NCI-H2107 treated with DMSO at 0.1 percent for 48 hours (cell line): ENCODE measurements at regions not wholly inside any gene's neighbourhood (a gene's known extent, or its start where the extent isn't known, plus 50 kb on each side); places are given as distances from the start of the nearest gene placed in this dataset.
"Not testable (repeated sequence)": the region's sequence is repeated elsewhere in the genome, so short reads cannot be mapped to it uniquely, and the experiment has no call there.

Source experiments
- DNase-seq: peaks from one replicate; lab custom pipeline; 2025; ENCODE audit not compliant: unreplicated experiment; lab: John Stamatoyannopoulos, UW

GRCh38 chr1:199089393-199090122 lies 450.7 kb downstream of the PTPRC start:
- DNase-seq = no peak

DNA sequence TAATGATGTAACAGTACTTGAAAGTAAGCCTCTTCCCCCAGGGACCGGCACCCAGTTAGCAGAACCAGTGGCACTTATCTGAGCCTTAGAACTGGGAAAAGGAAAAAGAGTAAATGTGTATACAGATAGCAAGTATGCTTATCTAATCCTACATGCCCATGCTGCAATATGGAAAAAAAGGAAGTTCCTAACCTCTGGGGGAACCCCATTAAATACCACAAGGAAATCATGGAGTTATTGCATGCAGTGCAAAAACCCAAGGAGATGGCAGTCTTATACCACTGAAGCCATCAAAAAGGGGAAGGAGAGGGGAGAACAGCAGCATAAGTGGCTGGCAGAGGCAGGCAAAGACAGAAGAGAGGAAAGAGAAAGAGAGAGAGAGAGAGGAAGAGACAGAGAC lies 456.8 kb downstream of the PTPRC start:
- not testable (repeated sequence) for DNase-seq

GRCh38 chr1:199096591-199096990 lies 457.8 kb downstream of the PTPRC start:
- no peak for DNase-seq

- no peak for DNase-seq
Observed at GRCh38 chr1:199098468-199098867, 459.6 kb downstream of the PTPRC start.

DNA sequence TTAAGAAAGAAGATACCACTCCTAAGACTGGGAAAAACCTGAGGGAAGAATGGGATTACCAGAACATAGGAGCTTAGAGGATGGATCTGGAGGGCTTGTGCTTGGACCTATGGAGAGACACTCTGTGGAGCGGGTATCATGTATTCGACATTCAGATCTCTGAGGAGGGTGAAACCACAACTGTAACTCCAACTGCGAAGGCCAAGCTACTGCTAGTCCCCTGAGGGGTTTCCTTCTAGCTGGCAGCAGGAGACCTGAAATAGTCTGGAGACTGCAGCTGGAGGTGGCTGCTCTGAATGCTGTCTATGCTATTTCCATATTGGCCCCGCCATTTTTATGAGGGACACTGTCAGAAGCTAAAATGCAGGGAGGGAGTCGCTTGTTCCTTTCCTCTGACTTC lies 462.3 kb downstream of the PTPRC start:
- DNase-seq = no peak

DNA sequence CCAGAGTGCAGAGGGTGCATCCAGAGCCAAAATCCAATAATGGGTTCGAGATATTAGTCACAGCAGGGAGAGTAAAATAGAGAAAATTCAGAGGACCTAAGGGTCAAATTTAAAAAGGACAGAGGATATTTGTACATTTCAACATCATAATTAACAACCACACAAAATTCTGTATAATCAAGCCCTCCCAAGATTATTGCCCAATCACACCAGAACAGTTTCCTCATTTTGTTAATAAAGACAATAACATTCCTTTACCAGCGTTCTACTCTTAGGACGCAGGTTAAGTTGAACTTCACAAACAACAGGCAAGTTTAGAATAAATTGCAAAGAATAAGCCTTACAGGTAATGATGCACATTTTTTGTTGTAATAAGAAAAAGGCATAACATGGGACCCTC lies 462.8 kb downstream of the PTPRC start:
- no peak for DNase-seq

DNA sequence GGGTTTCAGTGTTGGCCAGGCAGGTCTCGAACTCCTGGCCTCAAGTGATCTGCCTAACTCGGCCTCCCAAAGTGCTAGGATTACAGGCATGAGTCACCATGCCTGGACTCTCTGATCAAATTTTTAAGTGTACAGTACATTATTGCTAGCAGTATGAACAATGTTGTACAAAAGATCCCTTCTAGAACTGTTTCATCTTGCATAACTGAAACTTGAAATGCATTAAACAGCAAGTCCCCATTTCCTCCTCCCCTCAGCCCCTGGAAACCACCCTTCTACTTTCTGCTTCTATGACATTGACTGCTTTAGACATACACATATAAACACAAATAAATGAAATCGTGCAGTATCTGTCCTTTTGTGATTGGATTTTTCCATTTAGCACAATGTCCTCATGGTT lies 463.4 kb downstream of the PTPRC start:
- DNase-seq = no peak

DNA sequence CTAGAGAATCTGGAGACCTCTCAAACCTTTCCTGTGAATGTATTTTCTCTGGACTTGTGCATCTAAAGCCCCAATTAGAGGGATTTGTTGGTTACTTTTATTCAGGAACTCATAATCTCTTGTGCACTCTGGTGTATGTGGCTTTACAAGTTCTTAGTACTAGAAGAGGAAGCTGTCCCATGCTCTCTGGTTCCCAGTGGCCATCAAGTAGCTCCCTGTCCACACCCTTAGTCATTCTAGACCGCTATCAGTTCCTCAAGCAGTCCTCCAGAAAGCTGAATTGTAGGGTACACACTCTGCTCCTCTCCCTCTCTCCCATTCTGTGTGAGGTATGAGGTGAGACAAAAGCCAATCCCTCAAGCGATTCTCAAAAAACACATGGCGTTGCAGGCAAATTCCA lies 470.3 kb downstream of the PTPRC start:
- DNase-seq = no peak

DNA sequence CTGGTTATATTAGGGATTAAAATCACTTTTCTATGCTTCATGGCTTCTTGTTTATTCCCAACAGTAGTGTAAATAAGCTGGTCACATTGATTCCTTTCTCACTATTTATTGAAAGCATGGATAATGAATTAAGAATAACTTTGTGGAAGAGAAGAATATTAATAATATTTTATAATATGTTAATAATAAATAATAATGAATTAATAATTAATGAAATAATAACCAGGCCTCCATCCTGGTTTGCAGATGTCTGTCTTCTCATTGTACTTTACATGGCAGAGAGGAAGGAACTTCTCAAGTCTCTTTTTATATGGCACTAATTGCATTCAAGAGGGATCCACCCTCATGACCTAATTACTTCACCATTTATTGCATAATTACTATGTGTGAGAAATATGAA lies 473.5 kb downstream of the PTPRC start:
- DNase-seq = no peak

GRCh38 chr1:199113265-199113869 lies 474.5 kb downstream of the PTPRC start:
- peak; percentile 9 for DNase-seq

DNA sequence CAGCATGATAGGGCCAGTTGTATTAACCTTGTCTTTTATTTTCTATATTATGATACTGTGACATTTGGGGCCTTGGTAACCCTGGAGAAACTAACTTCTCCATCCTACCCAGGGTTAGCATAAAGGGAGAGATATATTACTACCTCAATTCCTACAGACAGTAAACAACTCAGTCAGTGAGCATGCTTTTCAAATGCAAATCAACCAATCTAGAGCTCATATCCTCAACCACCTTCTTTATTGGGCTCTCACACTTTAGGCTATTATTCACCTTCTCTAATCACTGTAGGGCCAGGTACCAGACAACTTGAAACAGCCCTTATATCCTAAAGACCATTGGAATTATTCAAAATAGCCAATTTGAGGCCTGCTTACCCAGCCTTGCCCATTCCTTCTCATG lies 477.6 kb downstream of the PTPRC start:
- DNase-seq = no peak

- no peak for DNase-seq
Observed at GRCh38 chr1:199121047-199121446, 482.2 kb downstream of the PTPRC start.

DNA sequence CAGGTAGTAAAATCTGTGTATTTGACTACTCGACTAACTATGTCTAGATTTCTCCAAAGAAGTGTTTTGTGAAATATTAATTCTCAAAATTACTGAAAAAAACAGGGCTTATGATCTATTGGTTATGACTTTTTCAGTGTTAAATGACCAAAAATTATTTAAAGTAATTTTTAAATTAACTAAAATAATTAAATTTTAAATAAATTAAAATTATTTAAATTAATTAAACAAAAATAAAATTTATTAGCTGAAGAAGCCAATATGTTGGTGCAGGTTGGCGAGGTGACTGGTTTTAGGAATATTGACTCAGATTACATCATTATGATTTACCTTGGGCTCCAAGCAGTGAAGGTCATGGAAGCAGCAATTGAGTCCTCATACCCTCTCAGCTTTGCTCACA lies 483.2 kb downstream of the PTPRC start:
- DNase-seq = no peak

DNA sequence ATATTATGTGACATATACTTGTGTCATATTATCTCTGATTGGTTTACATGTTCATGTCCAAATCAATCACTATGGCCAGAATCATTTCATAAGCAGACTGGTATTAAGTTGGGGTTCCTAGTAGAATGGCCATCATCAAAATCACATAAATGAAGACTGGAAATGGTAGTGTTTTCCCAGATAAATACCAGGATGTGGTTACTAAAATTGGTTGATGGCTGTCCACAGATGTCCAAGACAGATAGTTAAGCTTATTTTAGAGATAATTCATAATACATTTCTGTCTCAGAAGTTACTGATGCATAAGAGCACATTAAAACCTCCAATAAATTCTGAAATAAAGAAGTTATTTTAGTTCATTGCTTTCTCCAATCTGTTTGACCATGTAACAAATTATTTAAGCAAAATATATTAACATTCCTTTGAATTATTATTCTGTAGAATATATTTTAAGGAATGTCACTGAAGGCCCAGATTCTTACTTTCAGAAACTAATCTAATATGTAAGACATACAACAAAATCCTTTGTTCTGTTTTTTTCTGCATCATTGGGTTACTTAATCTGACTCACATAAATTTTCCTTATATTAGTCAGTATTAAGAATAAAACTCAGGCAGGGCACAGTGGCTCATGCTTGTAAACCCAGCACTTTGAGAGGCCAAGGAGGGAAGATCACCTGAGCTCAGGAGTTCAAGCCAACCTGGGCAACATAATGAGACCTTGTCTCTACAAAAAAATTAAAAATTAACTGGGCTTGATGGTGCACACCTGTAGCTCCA lies 483.9 kb downstream of the PTPRC start:
- no peak for DNase-seq

GRCh38 chr1:199123615-199124014 lies 484.8 kb downstream of the PTPRC start:
- DNase-seq = no peak

GRCh38 chr1:199124351-199124750 lies 485.5 kb downstream of the PTPRC start:
- no peak for DNase-seq

DNA sequence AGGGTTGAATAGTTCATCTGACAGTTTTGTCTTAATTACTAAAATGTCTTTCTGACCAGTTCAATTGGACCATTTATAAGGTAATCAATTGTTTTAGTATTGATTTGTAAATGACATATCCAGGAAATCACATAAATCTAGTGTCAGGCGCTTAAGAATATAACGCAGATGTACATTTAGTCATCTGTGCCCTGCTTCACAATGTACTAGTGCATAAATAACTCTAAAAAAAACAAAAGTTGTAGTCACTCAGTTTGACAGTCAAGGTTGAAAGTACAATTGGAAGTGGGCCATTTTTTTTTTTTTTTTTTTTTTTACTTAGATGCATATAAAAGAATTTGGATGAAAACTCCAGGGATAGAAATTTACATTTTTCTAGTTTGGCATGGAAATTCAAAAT lies 490.4 kb downstream of the PTPRC start:
- no peak for DNase-seq

GRCh38 chr1:199132006-199132405 lies 493.2 kb downstream of the PTPRC start:
- DNase-seq = no peak

DNA sequence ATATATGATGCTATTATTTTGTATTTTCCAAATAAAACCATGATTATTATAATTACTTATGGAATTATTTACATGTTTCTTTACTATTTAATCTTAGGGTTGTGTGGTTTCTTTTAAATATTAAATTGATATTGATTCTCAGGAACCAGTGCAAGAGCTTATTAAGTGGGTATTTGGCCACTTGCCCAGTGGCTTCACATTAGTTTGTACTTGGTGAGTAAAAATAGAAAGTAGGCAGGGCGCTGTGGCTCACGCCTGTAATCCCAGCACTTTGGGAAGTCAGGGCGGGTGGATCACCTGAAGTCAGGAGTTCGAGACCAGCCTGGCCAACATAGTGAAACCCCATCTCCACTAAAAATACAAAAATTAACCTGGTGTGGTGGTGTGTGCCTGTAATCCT lies 497.1 kb downstream of the PTPRC start:
- DNase-seq = no peak

- DNase-seq = no peak
Observed at GRCh38 chr1:199138061-199138460, 499.2 kb downstream of the PTPRC start.

- no peak for DNase-seq
Observed at GRCh38 chr1:199149591-199149990, 510.8 kb downstream of the PTPRC start.

DNA sequence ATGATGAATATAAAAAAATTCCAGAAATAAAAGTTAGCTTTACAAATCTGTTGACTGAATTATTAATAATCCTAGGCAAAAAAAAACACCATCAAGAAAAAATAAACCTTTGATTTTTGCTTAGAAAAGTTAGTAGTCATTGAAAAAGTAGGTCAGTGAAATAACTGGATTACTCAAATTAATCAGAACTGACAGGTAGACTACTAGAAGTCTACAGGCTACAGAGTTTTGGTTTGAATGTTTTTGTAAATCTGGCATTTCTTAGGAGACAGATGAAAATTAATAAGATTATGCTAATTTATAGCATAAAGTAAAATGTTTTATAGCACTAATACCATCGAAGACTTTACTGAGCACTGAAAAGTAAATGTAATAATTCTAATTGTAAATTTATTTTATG lies 511.9 kb downstream of the PTPRC start:
- no peak for DNase-seq
